Gastroesophageal sphincter (tissue), 4 donors: ENCODE measurements at regions not wholly inside any gene's neighbourhood (a gene's known extent, or its start where the extent isn't known, plus 50 kb on each side); places are given as distances from the start of the nearest gene placed in this dataset.
A peak's percentile ranks its signal among the peaks of the same experiment; 100 is the strongest.

Source experiments
- ATAC-seq: fragments of 150-250 bp; one replicate; pipeline ENCODE4 v1.9.1; 2016; ENCODE audit warnings: mild to moderate bottlenecking, moderate library complexity
- H3K27ac ChIP-seq, 4 donors: fragments of 200-600 bp; sonication (generic) in 3 of 4; 1 replicate in 3 of 4; 2 replicates in 1 of 4; pipeline ENCODE4 v1.5.1; 2016 to 2019
- H3K27me3 ChIP-seq: fragments of 200-600 bp; sonication (generic); one replicate; pipeline ENCODE4 v1.5.1; 2019
- H3K36me3 ChIP-seq, 2 donors: fragments of 200-600 bp; sonication (generic); one replicate each; pipeline ENCODE4 v1.5.1; 2019; ENCODE audit warnings: control low read depth in 1 of 2
- H3K4me1 ChIP-seq, 3 donors: fragments of 200-600 bp; sonication (generic); 1 replicate in 2 of 3; 2 replicates in 1 of 3; pipeline ENCODE4 v1.5.1; 2016 to 2019; ENCODE audit warnings: control low read depth in 2 of 3
- H3K4me3 ChIP-seq, 2 donors: fragments of 200-600 bp; sonication (generic); one replicate each; pipeline ENCODE4 v1.5.1; 2019; ENCODE audit warnings: mild to moderate bottlenecking in 1 of 2, moderate library complexity in 1 of 2
- H3K9me3 ChIP-seq, 3 donors: fragments of 200-600 bp; sonication (generic); one replicate each; pipeline ENCODE4 v1.5.1; 2017 to 2019; ENCODE audit warnings: control low read depth in 2 of 3
- EP300 ChIP-seq: sonication (generic); formaldehyde crosslinking; IDR thresholded peaks from one replicate; pipeline ENCODE4 v1.6.1; 2017; ENCODE audit warnings: antibody characterized with exemption, mild to moderate bottlenecking
- POLR2A ChIP-seq, 2 donors: fragments of 450-650 bp; IDR thresholded peaks; one replicate each; pipeline ENCODE4 v1.6.1; 2017; ENCODE audit warnings: antibody characterized with exemption in 2 of 2, mild to moderate bottlenecking in 2 of 2, moderate library complexity in 1 of 2
- POLR2AphosphoS5 ChIP-seq: sonication (generic); formaldehyde crosslinking; IDR thresholded peaks from one replicate; pipeline ENCODE4 v1.6.1; 2017; ENCODE audit warnings: antibody characterized with exemption
- WGBS, 2 donors: methylation state at CpG; one replicate each; pipeline ENCODE4 v1.1.5; 2018; ENCODE audit warnings: low coverage in 1 of 2; 5-methylcytosine and 5-hydroxymethylcytosine counted together
- TF ChIP-seq, protein P1 (sequence below), 4 experiments: fragments of 200-600 bp in 2 of 4; fragments of 450-650 bp in 2 of 4; sonication (generic) in 1 of 4; IDR thresholded peaks; one replicate each; pipeline ENCODE4 v1.5.1; 2017 to 2019; ENCODE audit warnings: antibody characterized with exemption in 4 of 4, mild to moderate bottlenecking in 2 of 4, moderate library complexity in 2 of 4

DNA sequence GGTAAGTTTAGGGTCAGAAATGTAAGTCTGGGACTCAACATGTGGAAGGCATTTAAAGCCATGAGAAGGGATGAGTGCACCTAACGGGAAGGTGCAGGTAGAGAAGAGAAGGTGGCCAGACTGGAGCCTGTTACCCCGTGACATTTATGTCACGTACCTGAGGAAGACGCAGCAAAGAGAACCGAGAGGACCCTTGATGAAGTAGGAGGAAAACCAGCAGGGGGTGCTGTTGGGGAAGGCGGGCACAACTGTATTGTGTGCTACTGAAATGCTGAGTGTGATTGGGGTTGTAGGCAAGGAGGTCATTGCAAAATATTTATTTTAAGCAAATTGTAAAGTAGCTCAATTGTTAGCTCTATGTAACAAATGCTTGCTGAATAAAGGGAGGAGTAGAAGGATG is 338.2 kb upstream of the PRKCQ start:
- no peak overlapping the region for H3K4me3 ChIP-seq
- H3K27ac ChIP-seq: no peak overlapping the region
- H3K4me1 ChIP-seq: peaks cover 0 to 19% (median 6%) of the 10 kb centered on the region in 3 donors
- TF ChIP-seq POLR2A (IDR thresholded peaks at IDR 0.05): no peak
- TF ChIP-seq EP300: no peak
- TF ChIP-seq, protein P1, sequence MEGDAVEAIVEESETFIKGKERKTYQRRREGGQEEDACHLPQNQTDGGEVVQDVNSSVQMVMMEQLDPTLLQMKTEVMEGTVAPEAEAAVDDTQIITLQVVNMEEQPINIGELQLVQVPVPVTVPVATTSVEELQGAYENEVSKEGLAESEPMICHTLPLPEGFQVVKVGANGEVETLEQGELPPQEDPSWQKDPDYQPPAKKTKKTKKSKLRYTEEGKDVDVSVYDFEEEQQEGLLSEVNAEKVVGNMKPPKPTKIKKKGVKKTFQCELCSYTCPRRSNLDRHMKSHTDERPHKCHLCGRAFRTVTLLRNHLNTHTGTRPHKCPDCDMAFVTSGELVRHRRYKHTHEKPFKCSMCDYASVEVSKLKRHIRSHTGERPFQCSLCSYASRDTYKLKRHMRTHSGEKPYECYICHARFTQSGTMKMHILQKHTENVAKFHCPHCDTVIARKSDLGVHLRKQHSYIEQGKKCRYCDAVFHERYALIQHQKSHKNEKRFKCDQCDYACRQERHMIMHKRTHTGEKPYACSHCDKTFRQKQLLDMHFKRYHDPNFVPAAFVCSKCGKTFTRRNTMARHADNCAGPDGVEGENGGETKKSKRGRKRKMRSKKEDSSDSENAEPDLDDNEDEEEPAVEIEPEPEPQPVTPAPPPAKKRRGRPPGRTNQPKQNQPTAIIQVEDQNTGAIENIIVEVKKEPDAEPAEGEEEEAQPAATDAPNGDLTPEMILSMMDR (IDR thresholded peaks at IDR 0.05): peak; percentile 8 to 50 (median 27)
- 77 to 80% methylated on average over 1 to 6 of the region's 6 CpGs for WGBS, 2 donors
- H3K36me3 ChIP-seq: no peaks in the 10 kb centered on the region
- no peaks in the 10 kb centered on the region for H3K9me3 ChIP-seq
- ATAC-seq: no peak
- no peaks in the 10 kb centered on the region for H3K27me3 ChIP-seq

DNA sequence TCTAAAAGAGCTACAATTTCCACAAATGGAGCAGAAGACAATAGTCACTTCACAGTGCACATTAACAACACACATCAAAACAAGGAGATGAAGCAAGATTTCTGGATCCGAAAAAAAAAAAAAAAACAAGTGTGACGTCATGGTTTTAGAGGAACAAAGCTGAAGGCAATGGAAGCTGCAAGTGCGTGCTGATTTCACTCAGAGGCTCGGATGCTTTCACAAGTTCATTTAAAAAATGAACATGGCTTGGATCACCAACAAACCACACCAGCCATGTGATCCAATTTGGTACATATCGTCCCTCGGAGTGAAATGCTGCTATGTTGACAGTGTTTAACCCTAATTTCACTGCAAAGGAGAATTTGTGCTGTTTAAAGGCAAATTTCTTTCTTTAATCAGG is 337.0 kb upstream of the PRKCQ start:
- no peak for ATAC-seq
- H3K27me3 ChIP-seq: no peaks in the 10 kb centered on the region
- TF ChIP-seq, protein P1 (IDR thresholded peaks at IDR 0.05): no peak
- no peak for TF ChIP-seq POLR2AphosphoS5
- TF ChIP-seq POLR2A (IDR thresholded peaks at IDR 0.05): no peak
- no peak for TF ChIP-seq EP300
- H3K36me3 ChIP-seq: no peaks in the 10 kb centered on the region
- WGBS, 2 donors: 34 to 63% methylated on average over 5 to 6 of the region's 6 CpGs
- no peak overlapping the region for H3K4me3 ChIP-seq
- H3K27ac ChIP-seq: no peak overlapping the region
- H3K9me3 ChIP-seq: no peaks in the 10 kb centered on the region
- peaks cover 5 to 31% (median 11%) of the 10 kb centered on the region in 3 donors for H3K4me1 ChIP-seq

DNA sequence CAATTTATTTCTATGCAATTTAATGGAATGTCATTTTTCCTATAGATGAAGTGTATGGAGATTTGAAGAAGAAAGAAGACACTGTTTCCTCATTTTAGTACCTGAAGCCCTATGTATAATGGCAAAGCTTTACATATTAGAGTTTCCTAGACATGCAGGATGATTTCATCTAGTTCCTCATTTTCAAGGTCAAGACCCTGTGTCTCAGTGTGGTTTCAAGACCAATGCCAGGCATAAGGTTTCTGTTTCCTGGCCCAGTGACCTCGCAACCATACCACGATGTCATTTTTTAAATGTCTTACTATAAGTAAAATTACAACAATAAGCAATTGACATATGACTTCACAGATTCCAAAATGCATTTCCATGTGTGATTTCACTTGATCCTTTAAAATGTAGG is 336.5 kb upstream of the PRKCQ start:
- no peaks in the 10 kb centered on the region for H3K27me3 ChIP-seq
- WGBS, 2 donors: 55 to 83% methylated on average over 1 to 2 of the region's 2 CpGs
- no peak overlapping the region for H3K4me3 ChIP-seq
- TF ChIP-seq, protein P1 (IDR thresholded peaks at IDR 0.05): no peak
- TF ChIP-seq POLR2A (IDR thresholded peaks at IDR 0.05) (no peak), POLR2AphosphoS5 (no peak), EP300 (no peak)
- H3K4me1 ChIP-seq: peaks cover 8 to 36% (median 11%) of the 10 kb centered on the region in 3 donors
- no peaks in the 10 kb centered on the region for H3K36me3 ChIP-seq
- H3K27ac ChIP-seq: no peak overlapping the region
- no peak for ATAC-seq
- no peaks in the 10 kb centered on the region for H3K9me3 ChIP-seq

DNA sequence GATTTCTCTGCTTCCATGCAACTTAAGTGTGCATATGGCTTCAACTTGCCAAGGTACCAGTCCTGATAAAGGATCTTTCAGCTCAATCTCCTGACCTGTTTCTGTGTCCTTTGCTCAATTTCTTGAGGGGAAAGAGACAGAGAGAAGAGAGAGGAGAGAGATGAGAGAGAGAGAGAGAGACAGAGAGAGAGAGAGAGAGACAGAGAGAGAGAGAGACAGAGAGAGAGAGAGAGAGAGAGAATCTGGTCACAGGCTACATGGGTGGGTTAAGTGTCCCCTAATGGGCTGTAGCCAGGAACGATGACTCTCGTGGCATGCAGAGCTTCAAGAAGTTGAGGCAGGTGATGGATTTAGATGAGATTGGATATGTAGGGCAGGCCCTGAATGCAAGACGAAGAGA is 335.2 kb upstream of the PRKCQ start:
- Histone ChIP-seq H3K4me3 (no peak overlapping the region), H3K9me3 (no peaks in the 10 kb centered on the region), H3K36me3 (no peaks in the 10 kb centered on the region), H3K27ac (no peak overlapping the region), H3K4me1 (peaks cover 8 to 32% (median 9%) of the 10 kb centered on the region in 3 donors), H3K27me3 (no peaks in the 10 kb centered on the region)
- no peak for TF ChIP-seq POLR2AphosphoS5
- WGBS, 2 donors: 86 to 100% methylated on average over 3 of the region's 3 CpGs
- ATAC-seq: no peak

DNA sequence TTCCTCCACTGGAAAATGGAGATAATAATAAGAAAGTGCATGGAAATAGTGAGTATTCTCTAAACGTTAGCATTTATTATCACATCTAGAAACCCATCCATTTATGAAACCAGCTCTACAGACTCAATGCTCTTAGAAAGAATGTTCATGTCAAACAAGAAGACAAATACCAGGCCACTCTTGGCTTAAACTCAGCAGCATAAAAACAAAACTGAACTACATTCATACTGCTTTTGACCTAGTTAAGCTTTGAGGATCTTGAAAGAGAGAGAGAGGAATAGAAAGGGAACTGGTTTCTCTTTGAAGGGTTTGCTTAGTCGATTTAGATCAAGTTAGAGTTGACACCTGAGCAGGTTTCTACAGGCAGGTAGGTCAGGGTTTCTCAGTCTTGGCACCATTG is 332.9 kb upstream of the PRKCQ start:
- 0 to 19% methylated on average over 1 to 2 of the region's 2 CpGs for WGBS, 2 donors
- H3K9me3 ChIP-seq: no peaks in the 10 kb centered on the region
- ATAC-seq: peak; percentile 44
- no peaks in the 10 kb centered on the region for H3K27me3 ChIP-seq
- H3K36me3 ChIP-seq: no peaks in the 10 kb centered on the region
- H3K4me3 ChIP-seq: no peak overlapping the region
- peak overlapping the region; percentile 21 to 64 (median 54) for H3K27ac ChIP-seq
- H3K4me1 ChIP-seq: peaks cover 8 to 25% (median 8%) of the 10 kb centered on the region in 3 donors
- TF ChIP-seq POLR2AphosphoS5: peak; percentile 53
- TF ChIP-seq EP300: no peak

DNA sequence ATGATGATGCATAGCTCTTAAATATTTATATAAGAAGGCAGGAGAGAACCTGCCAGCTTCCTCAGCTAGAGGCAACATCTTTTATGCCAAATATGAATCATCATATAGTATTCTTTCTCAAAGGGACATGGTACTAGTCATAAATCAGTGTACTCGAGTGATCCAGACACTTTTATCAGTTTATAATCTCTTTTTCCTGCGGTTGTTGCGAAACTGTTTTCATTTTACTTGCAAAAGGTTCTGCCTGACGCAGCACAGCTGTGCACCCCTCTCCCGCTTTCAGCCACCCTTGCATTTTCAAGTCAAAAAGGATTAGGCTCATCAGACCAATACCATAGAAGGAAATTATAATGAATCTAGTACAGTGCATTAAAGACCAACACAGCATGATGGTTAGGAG is 332.3 kb upstream of the PRKCQ start:
- no peak overlapping the region for H3K4me3 ChIP-seq
- no peaks in the 10 kb centered on the region for H3K36me3 ChIP-seq
- H3K9me3 ChIP-seq: no peaks in the 10 kb centered on the region
- peaks cover 8 to 25% (median 8%) of the 10 kb centered on the region in 3 donors for H3K4me1 ChIP-seq
- ATAC-seq: peak; percentile 20
- peak overlapping the region in 3 of 4 donors; percentile 48 to 64 (median 61) for H3K27ac ChIP-seq
- WGBS, 2 donors: 0 to 4% methylated on average over 1 to 5 of the region's 5 CpGs
- H3K27me3 ChIP-seq: no peaks in the 10 kb centered on the region
- TF ChIP-seq, protein P1 (IDR thresholded peaks at IDR 0.05): no peak
- peak; percentile 76 for TF ChIP-seq POLR2AphosphoS5
